ENCODE measurements at regions not wholly inside any gene's neighbourhood (a gene's known extent, or its start where the extent isn't known, plus 50 kb on each side); places are given as distances from the start of the nearest gene placed in this dataset.
A peak's percentile ranks its signal among the peaks of the same experiment; 100 is the strongest.

DNA sequence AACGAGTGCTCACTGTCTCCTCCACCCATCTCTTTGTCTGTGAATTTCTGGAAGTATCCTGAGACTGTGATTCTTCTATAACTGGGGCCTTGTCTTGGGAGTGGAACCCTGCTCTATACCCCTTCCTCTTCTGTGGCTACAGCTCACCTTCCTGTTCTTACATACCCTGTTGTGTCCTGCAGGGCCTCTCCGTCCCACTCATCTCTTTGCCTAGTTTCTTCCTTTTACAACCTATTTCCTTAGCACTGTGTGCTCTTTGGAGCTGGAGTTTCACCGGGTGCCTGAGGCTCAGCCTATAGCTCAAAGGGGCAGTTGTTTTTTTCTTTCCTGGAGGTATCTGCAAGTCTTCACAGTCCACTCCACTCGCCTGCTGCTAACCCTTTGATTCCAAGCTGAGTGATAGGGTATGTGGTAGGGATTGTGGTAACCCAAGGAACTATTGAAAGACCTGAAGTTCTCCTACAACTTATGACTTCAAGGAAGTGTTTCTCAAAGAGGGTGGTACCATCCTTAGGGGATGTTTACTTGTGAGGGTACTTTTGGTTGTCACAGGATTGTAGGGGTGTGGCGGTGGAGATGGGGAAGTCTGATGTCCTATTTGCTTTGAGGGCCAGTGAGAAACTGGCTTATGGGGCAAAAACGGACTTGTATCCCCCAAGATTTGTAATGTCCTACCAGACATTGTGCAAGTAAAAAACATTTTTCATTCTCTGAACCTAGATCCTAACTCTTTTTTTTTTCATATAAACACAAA is 66.6 kb upstream of the ARL8B start:
- Mint-ChIP-seq H3K4me1 (peaks cover 53% of the 10 kb centered on the region), H3K27ac (peak overlapping the region; percentile 77), H3K36me3 (ENCODE audit: low read depth) (no peaks in the 10 kb centered on the region), H3K27me3 (peaks cover 2% of the 10 kb centered on the region), H3K9me3 (peaks cover 5% of the 10 kb centered on the region), H3K4me3 (peak overlapping the region; percentile 15)
- DNase-seq, result no peak
- intact Hi-C loops (cut with micrococcal nuclease), result loop anchor here (2.0 to 5.0 kb wide), 6 partner anchors 17 to 203 kb away; no protein-coding TSS in a partner anchor

- no peak overlapping the region for H3K4me3 Mint-ChIP-seq
Measured at GRCh38 chr3:5056111-5056391, 66.0 kb upstream of the ARL8B start.

DNA sequence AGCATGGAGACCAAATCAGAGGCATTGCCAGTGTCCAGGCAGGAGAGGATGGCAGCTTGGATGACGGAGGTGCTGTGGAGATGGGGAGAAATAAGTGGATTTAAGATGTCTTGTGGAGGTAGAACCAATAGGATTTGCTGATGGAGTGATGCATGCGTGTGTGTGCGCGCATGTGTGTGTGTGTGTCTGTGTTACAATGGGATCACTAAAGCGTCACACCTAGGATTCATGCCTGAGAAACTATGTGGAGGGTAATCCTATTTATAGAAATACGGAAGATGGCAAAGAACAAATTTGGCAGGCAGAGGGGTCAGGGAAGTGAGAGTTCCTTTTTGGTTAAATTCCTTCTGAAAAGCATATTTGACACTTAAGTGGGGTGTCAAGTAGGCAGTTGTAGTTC is 64.8 kb upstream of the ARL8B start:
- Mint-ChIP-seq H3K9me3 (peaks cover 5% of the 10 kb centered on the region), H3K27me3 (peaks cover 7% of the 10 kb centered on the region), H3K36me3 (ENCODE audit: low read depth) (no peaks in the 10 kb centered on the region), H3K4me1 (peaks cover 42% of the 10 kb centered on the region), H3K4me3 (peak overlapping the region; percentile 29), H3K27ac (peak overlapping the region; percentile 35)
- no peak for DNase-seq
- intact Hi-C loops (cut with micrococcal nuclease), result loop anchor here (1.0 to 5.0 kb wide), 7 partner anchors 18 to 346 kb away; no protein-coding TSS in a partner anchor

More at GRCh38 chr3:5056111-5056391, 66.0 kb upstream of the ARL8B start:
- no peak for DNase-seq
- intact Hi-C loops (cut with micrococcal nuclease), result loop anchor here (2.0 to 5.0 kb wide), 6 partner anchors 17 to 204 kb away; no protein-coding TSS in a partner anchor
- Mint-ChIP-seq H3K36me3 (ENCODE audit: low read depth) (no peaks in the 10 kb centered on the region), H3K9me3 (peaks cover 5% of the 10 kb centered on the region), H3K4me1 (peaks cover 52% of the 10 kb centered on the region), H3K27me3 (peaks cover 3% of the 10 kb centered on the region), H3K27ac (peak overlapping the region; percentile 77)

DNA sequence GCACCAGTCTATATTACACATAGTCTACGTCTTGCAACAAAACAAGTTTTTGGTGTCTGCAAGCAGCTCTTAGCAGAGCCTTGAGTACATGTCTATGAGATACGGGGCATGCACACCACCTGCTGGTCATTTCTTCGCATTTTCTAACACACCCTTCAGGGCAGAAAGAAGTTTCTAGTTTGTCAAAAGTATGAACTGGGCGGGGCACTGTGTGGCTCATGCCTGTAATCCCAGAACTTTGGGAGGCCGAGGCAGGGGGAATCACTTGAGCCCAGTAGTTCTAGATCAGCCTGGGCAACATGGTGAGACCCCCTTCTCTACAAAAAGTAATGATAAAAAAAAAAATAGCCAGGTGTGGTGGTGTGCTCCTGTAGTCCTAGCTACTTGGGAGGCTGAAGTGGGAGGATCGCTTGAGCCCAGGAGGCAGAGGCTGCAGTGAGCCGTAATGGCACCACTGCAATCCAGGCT is 64.2 kb upstream of the ARL8B start:
- H3K9me3 Mint-ChIP-seq, result peaks cover 5% of the 10 kb centered on the region
- peak overlapping the region; percentile 29 for H3K4me3 Mint-ChIP-seq
- H3K27ac Mint-ChIP-seq, result no peak overlapping the region
- peaks cover 7% of the 10 kb centered on the region for H3K27me3 Mint-ChIP-seq
- no peaks in the 10 kb centered on the region for H3K36me3 Mint-ChIP-seq (ENCODE audit: low read depth)
- peak; percentile 93 for DNase-seq
- intact Hi-C loops (cut with micrococcal nuclease), result loop anchor here (1.0 to 5.0 kb wide), 8 partner anchors 19 to 347 kb away; no protein-coding TSS in a partner anchor
- H3K4me1 Mint-ChIP-seq, result peaks cover 36% of the 10 kb centered on the region

- DNase-seq, result no peak
- Mint-ChIP-seq H3K9me3 (peaks cover 5% of the 10 kb centered on the region), H3K36me3 (ENCODE audit: low read depth) (no peaks in the 10 kb centered on the region), H3K4me1 (peaks cover 32% of the 10 kb centered on the region), H3K27ac (no peak overlapping the region), H3K4me3 (no peak overlapping the region), H3K27me3 (peaks cover 9% of the 10 kb centered on the region)
- intact Hi-C loops (cut with micrococcal nuclease), result loop anchor here (1.0 to 5.0 kb wide), 5 partner anchors 36 to 206 kb away; no protein-coding TSS in a partner anchor
Measured at GRCh38 chr3:5058471-5058951, 63.6 kb upstream of the ARL8B start.

DNA sequence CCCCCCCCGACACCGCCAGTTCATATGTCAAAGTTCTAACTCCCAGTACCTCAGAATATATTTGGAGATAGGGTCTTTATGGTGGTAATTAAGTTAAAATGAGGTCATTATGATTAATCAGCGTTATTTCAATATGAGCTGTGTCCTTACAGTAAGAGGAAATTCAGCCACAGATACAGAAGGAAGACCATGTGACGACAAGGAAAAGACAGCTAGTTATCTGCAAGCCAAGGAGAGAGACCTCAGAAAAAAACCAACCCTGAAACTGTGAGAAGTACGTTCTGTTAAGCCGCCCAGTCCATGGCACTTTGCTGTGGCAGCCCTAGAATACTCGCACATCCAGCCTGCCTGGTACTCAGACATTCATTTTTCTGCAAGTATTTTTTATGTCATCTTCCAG is 62.3 kb upstream of the ARL8B start:
- Mint-ChIP-seq H3K4me3 (no peak overlapping the region), H3K9me3 (no peaks in the 10 kb centered on the region), H3K4me1 (peaks cover 25% of the 10 kb centered on the region), H3K27me3 (peaks cover 12% of the 10 kb centered on the region), H3K27ac (no peak overlapping the region), H3K36me3 (ENCODE audit: low read depth) (no peaks in the 10 kb centered on the region)
- no peak for DNase-seq
- intact Hi-C loops (cut with micrococcal nuclease), result loop anchor here (5.0 kb wide), 4 partner anchors 37 to 207 kb away; no protein-coding TSS in a partner anchor

DNA sequence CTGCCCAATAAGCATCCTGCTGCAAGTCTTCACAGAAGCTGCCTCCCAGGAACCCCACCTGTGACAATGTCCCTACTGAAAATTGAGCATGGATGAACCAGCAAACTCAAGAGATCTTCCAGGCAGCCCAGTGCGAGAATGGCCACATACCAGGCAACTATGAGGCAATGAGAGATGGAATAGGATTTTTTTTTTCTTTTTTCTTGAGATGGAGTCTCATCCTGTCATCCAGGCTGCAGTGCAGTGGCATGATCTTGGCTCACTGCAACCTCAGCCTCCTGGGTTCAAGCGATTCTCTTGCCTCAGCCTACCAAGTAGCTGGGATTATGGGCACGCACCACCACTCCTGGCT is 60.9 kb upstream of the ARL8B start:
- H3K27ac Mint-ChIP-seq, result no peak overlapping the region
- H3K9me3 Mint-ChIP-seq, result no peaks in the 10 kb centered on the region
- intact Hi-C loops (cut with micrococcal nuclease), result no loop called here
- peaks cover 14% of the 10 kb centered on the region for H3K4me1 Mint-ChIP-seq
- DNase-seq, result no peak
- H3K4me3 Mint-ChIP-seq, result no peak overlapping the region
- peaks cover 12% of the 10 kb centered on the region for H3K27me3 Mint-ChIP-seq
- H3K36me3 Mint-ChIP-seq (ENCODE audit: low read depth), result no peaks in the 10 kb centered on the region

DNA sequence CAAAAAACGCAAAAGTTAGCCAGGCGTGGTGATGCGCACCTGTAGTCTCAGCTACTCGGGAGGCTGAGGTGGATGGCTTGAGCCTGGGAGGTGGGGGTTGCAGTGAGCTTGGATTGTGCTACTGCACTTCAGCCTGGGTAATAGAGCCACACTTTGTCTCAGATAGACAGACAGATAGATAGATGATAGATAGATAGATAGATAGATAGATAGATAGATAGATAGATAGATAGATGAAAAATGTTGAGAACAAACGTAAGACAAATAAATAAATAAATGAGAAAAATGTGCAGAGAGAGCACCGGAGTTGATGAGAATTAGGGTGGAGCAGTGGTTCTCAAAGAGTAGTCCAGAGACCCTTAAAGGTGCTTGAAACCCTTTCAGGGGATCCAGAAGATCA is 58.4 kb upstream of the ARL8B start:
- Mint-ChIP-seq H3K4me3 (no peak overlapping the region), H3K27me3 (peaks cover 13% of the 10 kb centered on the region), H3K9me3 (no peaks in the 10 kb centered on the region), H3K36me3 (ENCODE audit: low read depth) (no peaks in the 10 kb centered on the region), H3K27ac (no peak overlapping the region), H3K4me1 (no peaks in the 10 kb centered on the region)
- intact Hi-C loops (cut with micrococcal nuclease), result no loop called here
- DNase-seq, result no peak

DNA sequence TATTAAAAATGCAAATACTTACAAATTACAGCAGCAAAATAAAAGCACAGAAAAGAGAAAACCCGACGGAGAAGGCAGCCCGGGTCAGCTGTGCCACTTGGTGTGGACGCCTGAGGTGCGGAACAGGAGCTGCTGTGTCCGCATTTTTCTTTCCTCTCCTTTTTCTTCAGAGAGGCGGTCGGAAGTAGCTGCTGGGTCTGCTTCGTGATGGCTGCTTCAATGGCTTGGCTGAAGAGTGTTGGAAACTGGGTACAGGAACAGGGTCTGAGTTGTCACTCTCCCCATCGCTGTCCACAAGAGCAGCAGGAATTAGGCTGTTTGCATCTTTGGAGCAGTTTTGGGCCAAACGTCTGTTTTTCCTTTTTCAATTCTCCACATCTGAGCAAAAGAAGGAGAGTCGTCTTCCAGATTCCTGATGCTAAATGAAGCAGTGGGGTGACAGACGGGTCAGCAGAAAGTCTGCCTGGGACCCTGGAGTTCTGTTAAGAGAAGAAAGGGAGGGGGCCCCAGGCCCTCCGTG is 53.5 kb upstream of the ARL8B start:
- no peak overlapping the region for H3K27ac Mint-ChIP-seq
- no peaks in the 10 kb centered on the region for H3K4me1 Mint-ChIP-seq
- H3K36me3 Mint-ChIP-seq (ENCODE audit: low read depth), result no peaks in the 10 kb centered on the region
- no peak for DNase-seq
- intact Hi-C loops (cut with micrococcal nuclease), result no loop called here
- no peak overlapping the region for H3K4me3 Mint-ChIP-seq
- peaks cover 23% of the 10 kb centered on the region for H3K27me3 Mint-ChIP-seq
- H3K9me3 Mint-ChIP-seq, result no peaks in the 10 kb centered on the region

DNA sequence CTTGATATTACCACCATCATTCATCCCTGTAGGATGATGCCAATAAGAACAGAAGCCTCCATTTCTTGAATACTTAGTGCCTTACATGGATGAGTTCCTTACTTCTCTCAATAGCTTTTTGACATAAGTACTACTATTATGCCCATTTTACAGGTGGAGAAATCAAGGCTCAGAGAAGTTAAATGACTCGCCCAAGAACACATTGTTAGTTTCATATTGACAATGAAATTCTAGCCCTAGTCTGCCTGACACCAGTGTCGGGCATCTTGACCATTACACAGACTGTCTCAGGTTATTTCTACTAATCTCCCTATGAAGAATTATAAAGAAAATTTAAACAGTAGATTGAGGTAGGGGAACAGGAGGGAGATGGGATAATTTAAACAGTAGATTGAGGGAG is 52.5 kb upstream of the ARL8B start:
- Mint-ChIP-seq H3K4me1 (no peaks in the 10 kb centered on the region), H3K4me3 (no peak overlapping the region), H3K27ac (no peak overlapping the region), H3K9me3 (no peaks in the 10 kb centered on the region), H3K27me3 (peaks cover 23% of the 10 kb centered on the region), H3K36me3 (ENCODE audit: low read depth) (no peaks in the 10 kb centered on the region)
- DNase-seq, result no peak
- intact Hi-C loops (cut with micrococcal nuclease), result no loop called here

DNA sequence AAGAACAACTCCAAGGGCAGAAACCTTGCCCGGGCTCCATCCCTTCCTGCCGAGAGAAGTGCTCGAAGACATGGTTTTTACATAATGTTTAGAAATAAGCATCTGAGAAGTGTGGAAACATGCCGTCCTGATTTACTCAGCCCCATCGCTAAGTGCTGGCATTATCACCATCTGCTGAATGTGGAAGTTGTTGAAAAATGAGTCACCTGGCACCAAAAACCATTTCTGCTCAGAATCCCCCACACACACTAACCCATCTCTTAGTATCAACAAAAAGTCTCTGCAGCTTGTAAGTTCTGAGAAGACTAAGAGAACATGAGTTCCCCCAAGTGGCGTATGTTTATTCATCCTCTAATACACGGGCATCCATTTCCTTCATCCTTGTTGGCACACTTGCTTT is 51.0 kb upstream of the ARL8B start:
- no peak overlapping the region for H3K27ac Mint-ChIP-seq
- H3K4me1 Mint-ChIP-seq, result no peaks in the 10 kb centered on the region
- no peaks in the 10 kb centered on the region for H3K9me3 Mint-ChIP-seq
- peaks cover 23% of the 10 kb centered on the region for H3K27me3 Mint-ChIP-seq
- intact Hi-C loops (cut with micrococcal nuclease), result no loop called here
- no peaks in the 10 kb centered on the region for H3K36me3 Mint-ChIP-seq (ENCODE audit: low read depth)
- H3K4me3 Mint-ChIP-seq, result no peak overlapping the region
- DNase-seq, result no peak

- no peak overlapping the region for H3K27ac Mint-ChIP-seq
- no peaks in the 10 kb centered on the region for H3K36me3 Mint-ChIP-seq (ENCODE audit: low read depth)
- no peak overlapping the region for H3K4me3 Mint-ChIP-seq
- no peaks in the 10 kb centered on the region for H3K4me1 Mint-ChIP-seq
- no peak for DNase-seq
- no peaks in the 10 kb centered on the region for H3K9me3 Mint-ChIP-seq
- H3K27me3 Mint-ChIP-seq, result peaks cover 25% of the 10 kb centered on the region
- intact Hi-C loops (cut with micrococcal nuclease), result no loop called here
Measured at GRCh38 chr3:5072100-5072816, 49.8 kb upstream of the ARL8B start.

All from activated CD4-positive, alpha-beta T cell treated with anti-CD3 and anti-CD28 coated beads, Interleukin-2, amount 10 ng/mL, durations not matched to agents 24 days and 14 days (primary cell).